Activated gamma-delta T cell (primary cell): ENCODE measurements at regions not wholly inside any gene's neighbourhood (a gene's known extent, or its start where the extent isn't known, plus 50 kb on each side); places are given as distances from the start of the nearest gene placed in this dataset.
"Not testable (repeated sequence)": the region's sequence is repeated elsewhere in the genome, so short reads cannot be mapped to it uniquely, and the experiment has no call there.

ENCODE experiments used
- DNase-seq: peaks from one replicate; lab custom pipeline; 2025; lab: John Stamatoyannopoulos, UW

GRCh38 chr17:30731210-30732132 is 93.0 kb downstream of the CRLF3 start:
- DNase-seq: peak; percentile 76

- not testable (repeated sequence) for DNase-seq
Measured at GRCh38 chr17:30730837-30731209, 93.7 kb downstream of the CRLF3 start.

- DNase-seq: not testable (repeated sequence)
Measured at GRCh38 chr17:30730171-30730836, 94.2 kb downstream of the CRLF3 start.

GRCh38 chr17:30729471-30730170 is 94.9 kb downstream of the CRLF3 start:
- DNase-seq: not testable (repeated sequence)

GRCh38 chr17:30727517-30727916 is 97.0 kb downstream of the CRLF3 start:
- DNase-seq: not testable (repeated sequence)

GRCh38 chr17:30726734-30727133 is 97.8 kb downstream of the CRLF3 start:
- not testable (repeated sequence) for DNase-seq

- DNase-seq: not testable (repeated sequence)
Measured at GRCh38 chr17:30726310-30726709, 98.2 kb downstream of the CRLF3 start.

- not testable (repeated sequence) for DNase-seq
Measured at GRCh38 chr17:30724034-30724650, 100.3 kb downstream of the CRLF3 start.

- not testable (repeated sequence) for DNase-seq
Measured at GRCh38 chr17:30722114-30722780, 102.2 kb downstream of the CRLF3 start.

- DNase-seq: not testable (repeated sequence)
Measured at GRCh38 chr17:30720971-30721370, 103.5 kb downstream of the CRLF3 start.

GRCh38 chr17:30720013-30720471 is 104.5 kb downstream of the CRLF3 start:
- no peak for DNase-seq

GRCh38 chr17:30719131-30719973 is 105.1 kb downstream of the CRLF3 start:
- DNase-seq: not testable (repeated sequence)

- DNase-seq: not testable (repeated sequence)
Measured at GRCh38 chr17:30718691-30719090, 105.8 kb downstream of the CRLF3 start.

GRCh38 chr17:30718099-30718447 is 106.4 kb downstream of the CRLF3 start:
- DNase-seq: not testable (repeated sequence)

GRCh38 chr17:30717291-30718098 is 107.0 kb downstream of the CRLF3 start:
- no peak for DNase-seq

- no peak for DNase-seq
Measured at GRCh38 chr17:30716461-30717290, 107.8 kb downstream of the CRLF3 start.

GRCh38 chr17:30714825-30715622 is 109.5 kb downstream of the CRLF3 start:
- DNase-seq: not testable (repeated sequence)

GRCh38 chr17:30713805-30714204 is 110.7 kb downstream of the CRLF3 start:
- DNase-seq: not testable (repeated sequence)
